Hepatocyte (in vitro differentiated cells): ENCODE measurements at regions not wholly inside any gene's neighbourhood (a gene's known extent, or its start where the extent isn't known, plus 50 kb on each side); places are given as distances from the start of the nearest gene placed in this dataset.

Experiments used
- EZH2 ChIP-seq: fragments of 200-600 bp; sonication (generic); IDR thresholded peaks from 2 replicates; pipeline ENCODE4 v1.6.1; 2016; ENCODE audit warnings: antibody characterized with exemption, mild to moderate bottlenecking, borderline replicate concordance
- TF ChIP-seq, protein P1 (sequence below): fragments of 200-600 bp; sonication (generic); IDR thresholded peaks from 2 replicates; pipeline ENCODE4 v1.5.1; 2016; ENCODE audit warnings: antibody characterized with exemption, mild to moderate bottlenecking; ENCODE audit not compliant: poor library complexity

DNA sequence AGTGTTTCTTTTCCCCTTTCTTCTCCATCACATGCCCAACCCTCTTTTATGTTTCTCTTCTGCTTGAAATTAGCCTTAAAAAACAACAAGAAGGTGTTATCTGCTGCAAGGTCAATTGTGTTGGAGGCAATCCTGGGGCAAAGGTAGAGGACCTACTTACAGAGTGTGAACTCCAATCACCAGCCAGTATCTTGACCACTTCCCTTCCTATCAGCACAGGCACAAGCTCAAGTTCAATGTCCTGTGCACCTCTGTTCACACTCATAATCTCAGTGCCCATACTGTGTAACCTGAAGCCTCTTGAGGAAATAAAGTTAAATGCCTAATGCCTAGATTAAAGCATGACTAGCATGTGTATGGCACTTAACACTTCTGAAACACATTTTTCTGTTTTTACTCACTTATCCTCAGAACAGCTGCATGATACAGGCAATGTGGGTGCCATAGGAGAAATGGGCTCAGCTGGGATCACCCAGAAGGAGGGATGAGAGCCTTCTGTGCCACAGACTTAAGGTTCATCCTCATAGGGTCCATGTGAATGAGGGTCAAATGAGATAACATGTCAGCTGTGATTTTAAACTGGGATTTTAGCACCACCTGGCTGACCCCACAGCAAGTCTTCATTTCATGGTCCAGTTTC is 701.5 kb downstream of the BCL11A start:
- TF ChIP-seq EZH2: no peak
- TF ChIP-seq, protein P1, sequence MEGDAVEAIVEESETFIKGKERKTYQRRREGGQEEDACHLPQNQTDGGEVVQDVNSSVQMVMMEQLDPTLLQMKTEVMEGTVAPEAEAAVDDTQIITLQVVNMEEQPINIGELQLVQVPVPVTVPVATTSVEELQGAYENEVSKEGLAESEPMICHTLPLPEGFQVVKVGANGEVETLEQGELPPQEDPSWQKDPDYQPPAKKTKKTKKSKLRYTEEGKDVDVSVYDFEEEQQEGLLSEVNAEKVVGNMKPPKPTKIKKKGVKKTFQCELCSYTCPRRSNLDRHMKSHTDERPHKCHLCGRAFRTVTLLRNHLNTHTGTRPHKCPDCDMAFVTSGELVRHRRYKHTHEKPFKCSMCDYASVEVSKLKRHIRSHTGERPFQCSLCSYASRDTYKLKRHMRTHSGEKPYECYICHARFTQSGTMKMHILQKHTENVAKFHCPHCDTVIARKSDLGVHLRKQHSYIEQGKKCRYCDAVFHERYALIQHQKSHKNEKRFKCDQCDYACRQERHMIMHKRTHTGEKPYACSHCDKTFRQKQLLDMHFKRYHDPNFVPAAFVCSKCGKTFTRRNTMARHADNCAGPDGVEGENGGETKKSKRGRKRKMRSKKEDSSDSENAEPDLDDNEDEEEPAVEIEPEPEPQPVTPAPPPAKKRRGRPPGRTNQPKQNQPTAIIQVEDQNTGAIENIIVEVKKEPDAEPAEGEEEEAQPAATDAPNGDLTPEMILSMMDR: no peak
